Transverse colon (tissue), 4 donors: ENCODE measurements at regions not wholly inside any gene's neighbourhood (a gene's known extent, or its start where the extent isn't known, plus 50 kb on each side); places are given as distances from the start of the nearest gene placed in this dataset.

ENCODE experiments used
- DNase-seq: peaks from one replicate; pipeline ENCODE4 v3.0.0-alpha.2; 2019
- H3K27ac ChIP-seq, 4 donors: fragments of 200-600 bp; sonication (generic); 2 replicates each; pipeline ENCODE4 v1.5.1; 2016 to 2018; ENCODE audit warnings: inconsistent platforms in 4 of 4
- H3K27me3 ChIP-seq: fragments of 200-600 bp; sonication (generic); 2 replicates; pipeline ENCODE4 v1.5.1; 2017; ENCODE audit warnings: inconsistent platforms
- H3K36me3 ChIP-seq, 4 donors: fragments of 200-600 bp; sonication (generic); 2 replicates each; pipeline ENCODE4 v1.5.1; 2017 to 2019; ENCODE audit warnings: inconsistent platforms in 4 of 4
- H3K4me1 ChIP-seq, 4 donors: fragments of 200-600 bp; sonication (generic); 2 replicates each; pipeline ENCODE4 v1.5.1; 2017 to 2020; ENCODE audit warnings: inconsistent platforms in 4 of 4
- H3K4me3 ChIP-seq, 4 donors: fragments of 200-600 bp; sonication (generic); 1 replicate in 1 of 4; 2 replicates in 3 of 4; pipeline versions ENCODE4 v1.5.1 to v1.6.1; 2017 to 2019; ENCODE audit warnings: inconsistent platforms in 4 of 4
- H3K9me3 ChIP-seq, 2 donors: fragments of 200-600 bp; sonication (generic); 2 replicates each; pipeline ENCODE4 v1.5.1; 2017 to 2019; ENCODE audit warnings: inconsistent platforms in 2 of 2
- CTCF ChIP-seq, 5 experiments: fragments of 200-600 bp in 3 of 5; fragments of 450-650 bp in 2 of 5; sonication (generic) in 3 of 5; IDR thresholded peaks; 1 replicate in 2 of 5; 2 replicates in 3 of 5; pipeline ENCODE4 v1.5.1; 2016 to 2017; ENCODE audit warnings: antibody characterized with exemption in 5 of 5, inconsistent platforms in 3 of 5, mild to moderate bottlenecking in 2 of 5, moderate library complexity in 1 of 5
- EP300 ChIP-seq: sonication (generic); formaldehyde crosslinking; IDR thresholded peaks from one replicate; pipeline ENCODE4 v1.6.1; 2017; ENCODE audit warnings: antibody characterized with exemption, low read depth
- POLR2A ChIP-seq: fragments of 450-650 bp; IDR thresholded peaks from one replicate; pipeline ENCODE4 v1.6.1; 2016; ENCODE audit warnings: antibody characterized with exemption, mild to moderate bottlenecking, moderate library complexity
- POLR2AphosphoS5 ChIP-seq, 3 donors: sonication (generic); formaldehyde crosslinking; IDR thresholded peaks; one replicate each; pipeline ENCODE4 v1.6.1; 2016; ENCODE audit warnings: antibody characterized with exemption in 3 of 3
- WGBS, 2 donors: methylation state at CpG; one replicate each; pipeline ENCODE4 v1.1.5; 2018; ENCODE audit warnings: low coverage in 1 of 2; 5-methylcytosine and 5-hydroxymethylcytosine counted together
- in situ Hi-C, 4 donors: fragments of 200-750 bp; cut with MboI; loops; one replicate each; pipeline versions ENCODE4 v1.15.0 to v1.15.1; 2017; ENCODE audit warnings: low sequenced_read_pairs in 3 of 4, low pct_ligation_motif_present in 1 of 4, low pct_unique_long_range_greater_than_20kb in 1 of 4
- intact Hi-C: fragments of 100-400 bp; cut with DNase I; formaldehyde crosslinking; loops from one replicate; pipeline ENCODE4 v1.15.1; 2023; ENCODE audit warnings: low total_unique reads

GRCh38 chr1:221239792-221240191 is 360.5 kb downstream of the HLX start:
- in situ Hi-C loops (no loop called here), intact Hi-C loops (loop anchor here (10.0 kb wide), 1 partner anchor 355 kb away; no protein-coding TSS in a partner anchor)
- H3K9me3 ChIP-seq: no peaks in the 10 kb centered on the region
- H3K36me3 ChIP-seq: no peaks in the 10 kb centered on the region
- no peak overlapping the region for H3K27ac ChIP-seq
- TF ChIP-seq EP300 (no peak), CTCF (IDR thresholded peaks at IDR 0.05) (no peak), POLR2AphosphoS5 (IDR thresholded peaks at IDR 0.05) (no peak), POLR2A (no peak)
- WGBS, 2 donors: 60 to 68% methylated on average over 3 to 9 of the region's 9 CpGs
- H3K4me3 ChIP-seq: no peak overlapping the region
- peaks cover 0 to 6% (median 2%) of the 10 kb centered on the region in 4 donors for H3K4me1 ChIP-seq
- DNase-seq: no peak
- no peaks in the 10 kb centered on the region for H3K27me3 ChIP-seq

GRCh38 chr1:221240690-221241089 is 361.4 kb downstream of the HLX start:
- no peak for DNase-seq
- peaks cover 0 to 6% (median under 1%) of the 10 kb centered on the region in 4 donors for H3K4me1 ChIP-seq
- WGBS, 2 donors: 59 to 77% methylated on average over 1 of the region's 1 CpG
- intact Hi-C loops: no loop called here
- in situ Hi-C loops: no loop called here
- H3K9me3 ChIP-seq: no peaks in the 10 kb centered on the region
- no peaks in the 10 kb centered on the region for H3K27me3 ChIP-seq
- no peak overlapping the region for H3K4me3 ChIP-seq
- H3K36me3 ChIP-seq: no peaks in the 10 kb centered on the region
- no peak for TF ChIP-seq EP300
- no peak for TF ChIP-seq POLR2A
- no peak for TF ChIP-seq POLR2AphosphoS5 (IDR thresholded peaks at IDR 0.05)
- TF ChIP-seq CTCF (IDR thresholded peaks at IDR 0.05): no peak
- H3K27ac ChIP-seq: no peak overlapping the region

- Histone ChIP-seq H3K27ac (no peak overlapping the region), H3K36me3 (no peaks in the 10 kb centered on the region), H3K4me3 (no peak overlapping the region), H3K4me1 (peaks cover 0 to 6% (median 0%) of the 10 kb centered on the region in 4 donors), H3K9me3 (no peaks in the 10 kb centered on the region), H3K27me3 (no peaks in the 10 kb centered on the region)
- DNase-seq: no peak
- intact Hi-C loops (no loop called here), in situ Hi-C loops (no loop called here)
- no peak for TF ChIP-seq POLR2AphosphoS5 (IDR thresholded peaks at IDR 0.05)
- no peak for TF ChIP-seq POLR2A
- TF ChIP-seq CTCF (IDR thresholded peaks at IDR 0.05): no peak
- no peak for TF ChIP-seq EP300
- WGBS, 2 donors: 89% methylated on average over 1 of the region's 1 CpG; no CpG with 5 or more reads in 1 of the 2 donors
Observed at GRCh38 chr1:221241157-221241556, 361.9 kb downstream of the HLX start.

- Histone ChIP-seq H3K27me3 (no peaks in the 10 kb centered on the region), H3K4me1 (peaks cover 0 to 6% (median 0%) of the 10 kb centered on the region in 4 donors), H3K36me3 (no peaks in the 10 kb centered on the region), H3K27ac (no peak overlapping the region), H3K4me3 (no peak overlapping the region), H3K9me3 (no peaks in the 10 kb centered on the region)
- TF ChIP-seq POLR2AphosphoS5 (IDR thresholded peaks at IDR 0.05) (no peak), CTCF (IDR thresholded peaks at IDR 0.05) (no peak), EP300 (no peak)
- 25 to 66% methylated on average over 1 to 2 of the region's 2 CpGs for WGBS, 2 donors
- no peak for DNase-seq
- intact Hi-C loops: no loop called here
- in situ Hi-C loops: no loop called here
Observed at GRCh38 chr1:221241592-221241991, 362.3 kb downstream of the HLX start.
